H1 (cell line): ENCODE measurements at regions not wholly inside any gene's neighbourhood (a gene's known extent, or its start where the extent isn't known, plus 50 kb on each side); places are given as distances from the start of the nearest gene placed in this dataset.

Experiments
- SP1 ChIP-seq: IDR thresholded peaks from 2 replicates; pipeline ENCODE4 v1.6.1; 2011; ENCODE audit warnings: low read depth, low read length
- TF ChIP-seq, protein P1 (sequence below), 3 experiments: IDR thresholded peaks; 1 replicate in 2 of 3; 2 replicates in 1 of 3; pipeline versions ENCODE4 v1.5.1 to v1.6.1; 2011; ENCODE audit warnings: low read length in 3 of 3, mild to moderate bottlenecking in 3 of 3, inconsistent platforms in 2 of 3, low read depth in 1 of 3, moderate library complexity in 1 of 3; ENCODE audit not compliant: insufficient read depth in 1 of 3; ENCODE audit errors: control extremely low read depth in 1 of 3

DNA sequence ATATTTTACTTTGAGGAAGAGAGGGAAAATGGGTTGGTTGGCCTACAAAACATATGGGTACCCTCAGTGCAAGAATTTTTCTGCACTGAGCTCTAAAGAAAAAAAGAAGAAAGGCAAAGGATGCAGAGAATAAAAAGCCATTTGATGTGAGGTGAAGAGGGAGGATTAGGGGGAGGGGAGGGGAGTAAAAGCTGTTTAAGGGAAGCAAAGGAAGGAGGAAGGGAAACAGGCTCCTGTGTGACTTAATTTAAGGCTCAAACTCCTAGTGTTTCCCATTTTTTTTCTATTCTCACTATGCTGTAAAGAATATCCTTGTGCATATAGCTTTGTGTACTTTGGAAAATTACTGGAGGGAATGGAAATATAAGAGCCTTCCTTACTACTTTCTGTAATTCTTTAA is 78.7 kb downstream of the NKX2-1 start:
- no peak for TF ChIP-seq SP1
- TF ChIP-seq, protein P1, sequence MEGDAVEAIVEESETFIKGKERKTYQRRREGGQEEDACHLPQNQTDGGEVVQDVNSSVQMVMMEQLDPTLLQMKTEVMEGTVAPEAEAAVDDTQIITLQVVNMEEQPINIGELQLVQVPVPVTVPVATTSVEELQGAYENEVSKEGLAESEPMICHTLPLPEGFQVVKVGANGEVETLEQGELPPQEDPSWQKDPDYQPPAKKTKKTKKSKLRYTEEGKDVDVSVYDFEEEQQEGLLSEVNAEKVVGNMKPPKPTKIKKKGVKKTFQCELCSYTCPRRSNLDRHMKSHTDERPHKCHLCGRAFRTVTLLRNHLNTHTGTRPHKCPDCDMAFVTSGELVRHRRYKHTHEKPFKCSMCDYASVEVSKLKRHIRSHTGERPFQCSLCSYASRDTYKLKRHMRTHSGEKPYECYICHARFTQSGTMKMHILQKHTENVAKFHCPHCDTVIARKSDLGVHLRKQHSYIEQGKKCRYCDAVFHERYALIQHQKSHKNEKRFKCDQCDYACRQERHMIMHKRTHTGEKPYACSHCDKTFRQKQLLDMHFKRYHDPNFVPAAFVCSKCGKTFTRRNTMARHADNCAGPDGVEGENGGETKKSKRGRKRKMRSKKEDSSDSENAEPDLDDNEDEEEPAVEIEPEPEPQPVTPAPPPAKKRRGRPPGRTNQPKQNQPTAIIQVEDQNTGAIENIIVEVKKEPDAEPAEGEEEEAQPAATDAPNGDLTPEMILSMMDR (IDR thresholded peaks at IDR 0.05; ENCODE audit: control extremely low read depth in 1 of 3, insufficient read depth in 1 of 3, low read depth in 1 of 3, low read length in 3 of 3), result no peak
